ENCODE measurements at regions not wholly inside any gene's neighbourhood (a gene's known extent, or its start where the extent isn't known, plus 50 kb on each side); places are given as distances from the start of the nearest gene placed in this dataset.

GRCh38 chr7:115410434-115410820 lies 488.5 kb downstream of the MDFIC start:
- Histone ChIP-seq H3K36me3 (ENCODE audit: control insufficient read depth in 1 of 2, insufficient read depth in 2 of 2, low read length in 2 of 2) (no peaks in the 10 kb centered on the region), H3K9ac (ENCODE audit: low read depth in 1 of 2, low read length in 2 of 2) (no peak overlapping the region), H3K27ac (ENCODE audit: low read depth, low read length) (no peak overlapping the region), H3K27me3 (ENCODE audit: control insufficient read depth in 1 of 2, insufficient read depth in 2 of 2, low read length in 2 of 2) (no peaks in the 10 kb centered on the region), H3K4me1 (ENCODE audit: control insufficient read depth in 1 of 2, insufficient read depth in 2 of 2, low read length in 2 of 2) (no peaks in the 10 kb centered on the region), H3K4me3 (ENCODE audit: low read depth in 1 of 2, low read length in 2 of 2) (no peak overlapping the region), H3K9me3 (ENCODE audit: control insufficient read depth in 1 of 2, low read length in 2 of 2) (no peaks in the 10 kb centered on the region)

GRCh38 chr7:115409682-115410433 lies 488.0 kb downstream of the MDFIC start:
- Histone ChIP-seq H3K36me3 (ENCODE audit: control insufficient read depth in 1 of 2, insufficient read depth in 2 of 2, low read length in 2 of 2) (no peaks in the 10 kb centered on the region), H3K9me3 (ENCODE audit: control insufficient read depth in 1 of 2, low read length in 2 of 2) (no peaks in the 10 kb centered on the region), H3K9ac (ENCODE audit: low read depth in 1 of 2, low read length in 2 of 2) (no peak overlapping the region), H3K27ac (ENCODE audit: low read depth, low read length) (no peak overlapping the region), H3K4me1 (ENCODE audit: control insufficient read depth in 1 of 2, insufficient read depth in 2 of 2, low read length in 2 of 2) (no peaks in the 10 kb centered on the region), H3K4me3 (ENCODE audit: low read depth in 1 of 2, low read length in 2 of 2) (no peak overlapping the region), H3K27me3 (ENCODE audit: control insufficient read depth in 1 of 2, insufficient read depth in 2 of 2, low read length in 2 of 2) (no peaks in the 10 kb centered on the region)

DNA sequence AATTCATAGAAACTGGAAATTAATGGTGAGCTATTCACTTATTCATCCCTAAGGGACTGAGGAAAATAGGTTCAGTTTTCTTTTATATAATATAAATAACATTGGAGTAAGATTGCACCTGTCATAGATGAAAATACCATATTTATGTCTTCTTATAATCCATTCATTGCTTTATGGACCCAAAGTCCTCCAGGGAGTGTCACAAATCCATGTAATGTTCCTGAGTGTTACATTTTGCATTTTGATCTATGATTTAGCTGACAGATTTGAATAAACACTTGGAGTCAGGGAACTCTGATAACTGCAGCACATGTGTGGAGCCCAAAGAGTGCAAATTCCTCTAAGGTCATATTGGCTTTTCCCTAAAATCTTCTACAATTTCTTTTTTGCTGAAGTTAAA lies 484.3 kb downstream of the MDFIC start:
- Histone ChIP-seq H3K9me3 (ENCODE audit: control insufficient read depth in 1 of 2, low read length in 2 of 2) (no peaks in the 10 kb centered on the region), H3K4me1 (ENCODE audit: control insufficient read depth in 1 of 2, insufficient read depth in 2 of 2, low read length in 2 of 2) (no peaks in the 10 kb centered on the region), H3K4me3 (ENCODE audit: low read depth in 1 of 2, low read length in 2 of 2) (no peak overlapping the region)

GRCh38 chr7:115387137-115387536 lies 465.2 kb downstream of the MDFIC start:
- H3K4me1 ChIP-seq (ENCODE audit: control insufficient read depth in 1 of 2, insufficient read depth in 2 of 2, low read length in 2 of 2) = no peaks in the 10 kb centered on the region
- no peaks in the 10 kb centered on the region for H3K9me3 ChIP-seq (ENCODE audit: control insufficient read depth in 1 of 2, low read length in 2 of 2)
- no peak overlapping the region for H3K27ac ChIP-seq (ENCODE audit: low read depth, low read length)
- H3K27me3 ChIP-seq (ENCODE audit: control insufficient read depth in 1 of 2, insufficient read depth in 2 of 2, low read length in 2 of 2) = no peaks in the 10 kb centered on the region
- no peak overlapping the region for H3K9ac ChIP-seq (ENCODE audit: low read depth in 1 of 2, low read length in 2 of 2)
- no peaks in the 10 kb centered on the region for H3K36me3 ChIP-seq (ENCODE audit: control insufficient read depth in 1 of 2, insufficient read depth in 2 of 2, low read length in 2 of 2)
- H3K4me3 ChIP-seq (ENCODE audit: low read depth in 1 of 2, low read length in 2 of 2) = no peak overlapping the region

More for the DNA sequence above, 484.3 kb downstream of the MDFIC start:
- Histone ChIP-seq H3K9ac (ENCODE audit: low read depth in 1 of 2, low read length in 2 of 2) (no peak overlapping the region), H3K27me3 (ENCODE audit: control insufficient read depth in 1 of 2, insufficient read depth in 2 of 2, low read length in 2 of 2) (no peaks in the 10 kb centered on the region), H3K36me3 (ENCODE audit: control insufficient read depth in 1 of 2, insufficient read depth in 2 of 2, low read length in 2 of 2) (no peaks in the 10 kb centered on the region), H3K27ac (ENCODE audit: low read depth, low read length) (no peak overlapping the region)

DNA sequence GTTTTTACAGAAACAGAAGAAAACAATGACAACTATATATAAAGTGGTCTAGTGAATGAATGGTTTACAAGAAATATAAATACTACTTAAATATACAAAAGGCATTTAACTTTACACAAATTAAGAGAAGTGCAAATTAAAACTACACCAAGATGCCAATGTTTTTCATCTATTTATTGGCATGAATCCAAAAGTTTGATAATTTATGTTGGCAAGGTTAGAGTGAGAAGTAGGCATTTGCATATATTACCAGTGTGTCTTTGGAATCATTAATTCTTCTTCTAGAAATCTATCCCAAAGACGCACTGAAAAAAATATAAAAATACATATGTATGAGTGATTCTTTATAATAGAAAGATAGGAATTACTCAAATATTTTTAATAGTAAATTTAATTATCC lies 457.4 kb downstream of the MDFIC start:
- Histone ChIP-seq H3K36me3 (ENCODE audit: control insufficient read depth in 1 of 2, insufficient read depth in 2 of 2, low read length in 2 of 2) (no peaks in the 10 kb centered on the region), H3K27ac (ENCODE audit: low read depth, low read length) (no peak overlapping the region), H3K27me3 (ENCODE audit: control insufficient read depth in 1 of 2, insufficient read depth in 2 of 2, low read length in 2 of 2) (no peaks in the 10 kb centered on the region), H3K9me3 (ENCODE audit: control insufficient read depth in 1 of 2, low read length in 2 of 2) (no peaks in the 10 kb centered on the region), H3K4me1 (ENCODE audit: control insufficient read depth in 1 of 2, insufficient read depth in 2 of 2, low read length in 2 of 2) (no peaks in the 10 kb centered on the region), H3K4me3 (ENCODE audit: low read depth in 1 of 2, low read length in 2 of 2) (no peak overlapping the region), H3K9ac (ENCODE audit: low read depth in 1 of 2, low read length in 2 of 2) (no peak overlapping the region)

DNA sequence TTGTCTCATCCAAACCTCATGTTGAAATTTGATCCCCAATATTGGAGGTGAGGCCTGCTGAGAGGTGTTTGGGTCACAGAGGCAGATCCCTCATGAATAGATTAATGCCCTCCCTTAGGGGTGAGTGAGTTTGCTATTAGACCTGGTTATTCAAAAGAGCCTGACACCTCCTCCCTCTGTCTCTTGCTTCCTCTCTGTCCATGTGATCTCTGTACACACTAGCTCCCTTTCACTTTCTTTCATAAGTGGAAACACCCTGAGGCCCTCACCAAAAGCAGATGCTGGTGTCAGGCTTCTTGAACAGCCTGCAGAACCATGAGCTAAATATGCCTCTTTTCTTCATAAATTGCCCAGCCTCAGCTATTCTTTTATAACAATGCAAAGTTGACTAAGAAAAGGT lies 447.1 kb downstream of the MDFIC start:
- no peak overlapping the region for H3K9ac ChIP-seq (ENCODE audit: low read depth in 1 of 2, low read length in 2 of 2)
- H3K36me3 ChIP-seq (ENCODE audit: control insufficient read depth in 1 of 2, insufficient read depth in 2 of 2, low read length in 2 of 2) = no peaks in the 10 kb centered on the region
- H3K9me3 ChIP-seq (ENCODE audit: control insufficient read depth in 1 of 2, low read length in 2 of 2) = no peaks in the 10 kb centered on the region
- H3K4me1 ChIP-seq (ENCODE audit: control insufficient read depth in 1 of 2, insufficient read depth in 2 of 2, low read length in 2 of 2) = no peaks in the 10 kb centered on the region
- no peak overlapping the region for H3K4me3 ChIP-seq (ENCODE audit: low read depth in 1 of 2, low read length in 2 of 2)
- no peak overlapping the region for H3K27ac ChIP-seq (ENCODE audit: low read depth, low read length)
- H3K27me3 ChIP-seq (ENCODE audit: control insufficient read depth in 1 of 2, insufficient read depth in 2 of 2, low read length in 2 of 2) = no peaks in the 10 kb centered on the region

DNA sequence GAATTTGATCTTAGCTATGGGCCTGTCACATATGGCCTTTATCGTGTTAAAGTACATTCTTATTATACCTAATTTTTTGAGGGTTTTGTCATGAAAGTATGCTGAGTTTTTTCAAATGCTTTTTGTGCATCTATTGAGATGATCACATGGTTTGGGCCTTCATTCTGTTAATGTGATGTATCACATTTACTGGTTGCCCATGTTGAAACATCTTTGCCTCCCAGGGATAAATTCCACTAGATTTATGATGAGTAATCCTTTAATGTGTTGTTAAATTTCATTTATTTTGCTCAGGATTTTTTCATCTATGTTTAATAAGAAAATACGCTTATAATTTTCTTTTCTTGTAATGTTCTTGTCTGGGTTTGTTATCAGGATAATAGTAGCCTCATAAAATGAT lies 442.0 kb downstream of the MDFIC start:
- H3K27me3 ChIP-seq (ENCODE audit: control insufficient read depth in 1 of 2, insufficient read depth in 2 of 2, low read length in 2 of 2) = no peaks in the 10 kb centered on the region
- no peak overlapping the region for H3K27ac ChIP-seq (ENCODE audit: low read depth, low read length)
- no peak overlapping the region for H3K4me3 ChIP-seq (ENCODE audit: low read depth in 1 of 2, low read length in 2 of 2)
- H3K9ac ChIP-seq (ENCODE audit: low read depth in 1 of 2, low read length in 2 of 2) = no peak overlapping the region
- H3K9me3 ChIP-seq (ENCODE audit: control insufficient read depth in 1 of 2, low read length in 2 of 2) = no peaks in the 10 kb centered on the region
- H3K36me3 ChIP-seq (ENCODE audit: control insufficient read depth in 1 of 2, insufficient read depth in 2 of 2, low read length in 2 of 2) = no peaks in the 10 kb centered on the region
- no peaks in the 10 kb centered on the region for H3K4me1 ChIP-seq (ENCODE audit: control insufficient read depth in 1 of 2, insufficient read depth in 2 of 2, low read length in 2 of 2)

DNA sequence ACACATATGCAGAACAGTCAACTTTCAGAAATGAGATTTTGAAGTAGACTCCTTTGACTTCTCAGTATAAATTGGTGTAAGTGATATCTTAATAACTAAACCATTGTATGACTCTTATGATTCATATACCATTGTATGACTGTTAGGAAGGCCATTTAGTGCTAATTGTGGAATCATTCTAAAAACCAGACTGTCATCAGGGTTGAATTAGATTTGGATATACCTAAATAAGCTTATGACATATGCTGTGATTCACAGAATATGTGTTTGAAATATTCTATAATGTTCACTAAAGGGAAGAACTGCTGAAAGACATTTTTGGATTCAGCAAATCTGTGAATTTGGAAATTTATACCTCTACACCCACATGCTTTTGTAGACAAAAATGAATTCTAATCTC lies 438.1 kb downstream of the MDFIC start:
- Histone ChIP-seq H3K9me3 (ENCODE audit: control insufficient read depth in 1 of 2, low read length in 2 of 2) (no peaks in the 10 kb centered on the region), H3K4me3 (ENCODE audit: low read depth in 1 of 2, low read length in 2 of 2) (no peak overlapping the region), H3K27ac (ENCODE audit: low read depth, low read length) (no peak overlapping the region), H3K36me3 (ENCODE audit: control insufficient read depth in 1 of 2, insufficient read depth in 2 of 2, low read length in 2 of 2) (no peaks in the 10 kb centered on the region), H3K9ac (ENCODE audit: low read depth in 1 of 2, low read length in 2 of 2) (no peak overlapping the region), H3K27me3 (ENCODE audit: control insufficient read depth in 1 of 2, insufficient read depth in 2 of 2, low read length in 2 of 2) (no peaks in the 10 kb centered on the region), H3K4me1 (ENCODE audit: control insufficient read depth in 1 of 2, insufficient read depth in 2 of 2, low read length in 2 of 2) (no peaks in the 10 kb centered on the region)

DNA sequence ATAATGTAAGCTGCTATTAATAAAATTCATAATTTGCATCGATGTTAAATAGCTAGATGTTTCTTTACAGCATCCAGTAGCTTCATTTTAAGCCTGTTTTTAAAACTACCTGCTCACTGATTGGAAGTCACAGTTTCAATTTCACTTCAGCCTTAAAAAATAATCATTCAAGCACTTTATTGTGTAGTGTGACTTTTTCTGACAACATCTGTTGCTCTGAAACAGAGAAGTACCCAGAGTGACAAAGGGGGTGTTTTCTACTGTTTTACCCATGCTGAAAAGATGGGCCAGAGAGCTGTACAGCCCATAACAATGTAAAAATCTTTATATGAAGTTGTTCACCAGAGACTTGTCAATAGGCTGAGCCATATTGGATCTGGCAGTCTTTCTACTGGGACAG lies 437.2 kb downstream of the MDFIC start:
- no peak overlapping the region for H3K9ac ChIP-seq (ENCODE audit: low read depth in 1 of 2, low read length in 2 of 2)
- no peaks in the 10 kb centered on the region for H3K9me3 ChIP-seq (ENCODE audit: control insufficient read depth in 1 of 2, low read length in 2 of 2)
- H3K27me3 ChIP-seq (ENCODE audit: control insufficient read depth in 1 of 2, insufficient read depth in 2 of 2, low read length in 2 of 2) = no peaks in the 10 kb centered on the region
- H3K36me3 ChIP-seq (ENCODE audit: control insufficient read depth in 1 of 2, insufficient read depth in 2 of 2, low read length in 2 of 2) = no peaks in the 10 kb centered on the region
- no peaks in the 10 kb centered on the region for H3K4me1 ChIP-seq (ENCODE audit: control insufficient read depth in 1 of 2, insufficient read depth in 2 of 2, low read length in 2 of 2)
- H3K4me3 ChIP-seq (ENCODE audit: low read depth in 1 of 2, low read length in 2 of 2) = no peak overlapping the region
- no peak overlapping the region for H3K27ac ChIP-seq (ENCODE audit: low read depth, low read length)

GRCh38 chr7:115357703-115357999 lies 435.8 kb downstream of the MDFIC start:
- H3K9ac ChIP-seq (ENCODE audit: low read depth in 1 of 2, low read length in 2 of 2) = no peak overlapping the region
- no peaks in the 10 kb centered on the region for H3K4me1 ChIP-seq (ENCODE audit: control insufficient read depth in 1 of 2, insufficient read depth in 2 of 2, low read length in 2 of 2)
- no peaks in the 10 kb centered on the region for H3K36me3 ChIP-seq (ENCODE audit: control insufficient read depth in 1 of 2, insufficient read depth in 2 of 2, low read length in 2 of 2)
- H3K27ac ChIP-seq (ENCODE audit: low read depth, low read length) = no peak overlapping the region
- no peaks in the 10 kb centered on the region for H3K9me3 ChIP-seq (ENCODE audit: control insufficient read depth in 1 of 2, low read length in 2 of 2)
- H3K4me3 ChIP-seq (ENCODE audit: low read depth in 1 of 2, low read length in 2 of 2) = no peak overlapping the region
- no peaks in the 10 kb centered on the region for H3K27me3 ChIP-seq (ENCODE audit: control insufficient read depth in 1 of 2, insufficient read depth in 2 of 2, low read length in 2 of 2)
